HL-60 (cell line): ENCODE measurements at regions not wholly inside any gene's neighbourhood (a gene's known extent, or its start where the extent isn't known, plus 50 kb on each side); places are given as distances from the start of the nearest gene placed in this dataset.

ENCODE experiments used
- CTCF ChIP-seq: IDR thresholded peaks from one replicate; pipeline ENCODE4 v1.5.1; 2011; ENCODE audit warnings: low read length, control low read depth, inconsistent platforms; ENCODE audit not compliant: insufficient read depth
- GABPA ChIP-seq: IDR thresholded peaks from 2 replicates; pipeline ENCODE4 v1.6.1; 2012; ENCODE audit warnings: low read depth
- POLR2AphosphoS5 ChIP-seq: IDR thresholded peaks from 2 replicates; pipeline ENCODE4 v1.6.1; 2012; ENCODE audit warnings: low read depth

GRCh38 chr12:92543840-92544239 lies 158.9 kb upstream of the PLEKHG7 start:
- no peak for TF ChIP-seq CTCF
- TF ChIP-seq POLR2AphosphoS5, result no peak
- TF ChIP-seq GABPA, result no peak
